Activated CD8-positive, alpha-beta memory T cell treated with anti-CD3 and anti-CD28 coated beads, Interleukin-2, amount 50 U/mL, for 1 hour (primary cell): ENCODE measurements at regions not wholly inside any gene's neighbourhood (a gene's known extent, or its start where the extent isn't known, plus 50 kb on each side); places are given as distances from the start of the nearest gene placed in this dataset.

Experiments used
- DNase-seq: peaks from one replicate; pipeline ENCODE4 v3.0.0-alpha.2; 2020; ENCODE audit errors: extremely low read depth

- DNase-seq: no peak
Observed at GRCh38 chr1:235027076-235027861, 101.4 kb downstream of the TOMM20 start.

- DNase-seq: no peak
Observed at GRCh38 chr1:235025422-235025984, 103.1 kb downstream of the TOMM20 start.

- DNase-seq: no peak
Observed at GRCh38 chr1:235024711-235025421, 103.8 kb downstream of the TOMM20 start.

GRCh38 chr1:235023711-235024439 is 104.8 kb downstream of the TOMM20 start:
- DNase-seq: no peak

- DNase-seq: no peak
Observed at GRCh38 chr1:235022981-235023710, 105.5 kb downstream of the TOMM20 start.

- DNase-seq: no peak
Observed at GRCh38 chr1:235022341-235022980, 106.2 kb downstream of the TOMM20 start.

- DNase-seq: no peak
Observed at GRCh38 chr1:235021815-235022214, 106.8 kb downstream of the TOMM20 start.

- no peak for DNase-seq
Observed at GRCh38 chr1:235021321-235021720, 107.3 kb downstream of the TOMM20 start.

- DNase-seq: no peak
Observed at GRCh38 chr1:235019961-235020360, 108.7 kb downstream of the TOMM20 start.

- DNase-seq: no peak
Observed at GRCh38 chr1:235019471-235019870, 109.2 kb downstream of the TOMM20 start.

GRCh38 chr1:235018720-235019444 is 109.8 kb downstream of the TOMM20 start:
- DNase-seq: no peak

GRCh38 chr1:235018161-235018560 is 110.5 kb downstream of the TOMM20 start:
- DNase-seq: no peak

GRCh38 chr1:235017719-235018118 is 110.9 kb downstream of the TOMM20 start:
- no peak for DNase-seq

GRCh38 chr1:235017191-235017590 is 111.4 kb downstream of the TOMM20 start:
- no peak for DNase-seq

GRCh38 chr1:235015291-235015985 is 113.2 kb downstream of the TOMM20 start:
- no peak for DNase-seq

GRCh38 chr1:235014756-235015155 is 113.9 kb downstream of the TOMM20 start:
- DNase-seq: no peak

GRCh38 chr1:235013512-235013911 is 115.1 kb downstream of the TOMM20 start:
- no peak for DNase-seq

GRCh38 chr1:235012436-235013210 is 116.0 kb downstream of the TOMM20 start:
- DNase-seq: no peak
